HG02981 (cell line): ENCODE measurements at regions not wholly inside any gene's neighbourhood (a gene's known extent, or its start where the extent isn't known, plus 50 kb on each side); places are given as distances from the start of the nearest gene placed in this dataset.
"Not testable (repeated sequence)": the region's sequence is repeated elsewhere in the genome, so short reads cannot be mapped to it uniquely, and the experiment has no call there.

Experiments used
- ATAC-seq: cut with Tn5 transposase; IDR thresholded peaks from one replicate; pipeline ENCODE4 v1.9.1; 2021; ENCODE audit warnings: mild to moderate bottlenecking, moderate library complexity; ENCODE audit not compliant: unreplicated experiment

DNA sequence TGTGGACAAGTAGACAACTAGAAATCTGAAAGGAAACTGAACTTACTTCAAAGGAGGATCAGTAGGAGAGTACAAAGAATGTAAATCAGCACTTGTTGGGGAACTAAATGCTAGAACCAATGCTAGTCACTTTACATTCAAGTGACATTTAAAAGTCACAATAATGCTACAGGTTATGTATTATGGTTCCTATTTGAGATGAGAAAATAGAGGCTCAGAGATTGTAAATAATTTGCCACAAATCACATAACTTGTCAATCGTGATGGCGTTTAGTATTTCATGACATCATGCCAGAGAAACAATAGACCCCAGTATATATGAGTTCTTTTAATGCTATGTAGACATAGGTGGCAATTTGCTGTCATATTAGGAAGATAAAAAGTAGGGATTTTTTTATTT is 467.8 kb upstream of the CBLB start:
- no peak for ATAC-seq

DNA sequence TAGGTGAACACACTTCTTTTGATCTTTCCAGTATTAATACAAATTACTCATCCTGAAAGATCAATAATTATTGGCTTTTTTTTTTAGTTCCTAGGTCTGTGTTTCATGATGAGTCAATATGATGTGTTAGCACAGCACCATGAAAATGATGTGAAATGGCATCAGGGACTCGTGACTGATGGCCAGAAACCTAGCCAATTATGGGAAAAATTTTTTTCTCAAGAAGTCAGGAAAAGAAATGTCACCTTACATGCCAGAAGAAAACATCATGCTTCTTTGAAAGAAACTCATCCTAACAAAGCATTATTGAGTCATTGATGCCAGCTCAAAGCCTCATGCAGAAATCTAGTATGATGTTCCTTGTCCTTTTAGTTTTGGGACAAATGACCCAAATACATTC is 468.3 kb upstream of the CBLB start:
- ATAC-seq, result no peak

DNA sequence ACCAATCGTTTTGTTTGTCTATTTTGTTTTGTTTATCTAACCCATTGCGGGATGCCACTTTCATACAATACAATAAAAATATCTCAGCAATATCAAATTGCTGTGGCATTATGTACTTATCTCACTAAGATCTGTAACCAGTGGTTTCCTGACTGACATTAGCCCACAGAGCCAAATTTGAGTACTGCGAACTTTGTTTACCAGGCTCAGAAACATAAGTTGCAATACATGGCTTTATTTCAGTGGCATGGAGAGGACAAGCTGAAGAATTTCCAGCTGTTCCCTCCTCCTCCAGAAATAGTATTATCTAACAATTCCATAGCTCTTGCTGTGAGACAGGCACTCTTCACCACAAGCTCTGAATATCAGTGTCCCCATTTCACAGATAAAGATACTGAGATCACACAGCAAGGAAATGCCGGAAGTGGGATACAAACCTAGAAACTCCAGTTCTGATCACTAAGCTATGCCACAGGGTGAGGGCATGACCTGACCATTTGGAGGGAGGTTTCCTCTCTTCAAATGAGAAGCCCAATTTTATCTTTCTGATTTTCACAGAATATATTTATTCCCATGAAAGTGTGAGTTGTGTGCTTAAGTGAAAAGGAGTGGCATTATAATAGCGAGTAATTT is 469.9 kb upstream of the CBLB start:
- no peak for ATAC-seq

DNA sequence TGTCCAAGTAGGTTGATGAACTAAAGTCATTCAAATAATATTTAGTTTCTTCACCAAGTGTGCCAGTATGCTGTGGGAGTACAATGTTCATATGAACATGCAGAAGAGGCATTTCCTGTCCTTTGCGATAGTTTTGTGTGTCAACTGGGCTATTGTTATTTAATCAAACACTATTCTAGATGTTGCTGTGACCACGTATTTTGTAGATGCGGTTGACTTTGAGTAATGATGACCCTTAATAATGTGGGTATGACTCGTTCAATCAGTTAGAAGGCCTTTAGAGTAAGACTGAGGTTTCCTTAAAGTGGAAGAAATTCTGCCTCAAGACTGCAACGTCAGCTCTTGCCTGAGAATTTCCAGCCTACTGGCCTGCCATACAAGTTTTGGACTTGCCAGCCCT is 470.7 kb upstream of the CBLB start:
- no peak for ATAC-seq

DNA sequence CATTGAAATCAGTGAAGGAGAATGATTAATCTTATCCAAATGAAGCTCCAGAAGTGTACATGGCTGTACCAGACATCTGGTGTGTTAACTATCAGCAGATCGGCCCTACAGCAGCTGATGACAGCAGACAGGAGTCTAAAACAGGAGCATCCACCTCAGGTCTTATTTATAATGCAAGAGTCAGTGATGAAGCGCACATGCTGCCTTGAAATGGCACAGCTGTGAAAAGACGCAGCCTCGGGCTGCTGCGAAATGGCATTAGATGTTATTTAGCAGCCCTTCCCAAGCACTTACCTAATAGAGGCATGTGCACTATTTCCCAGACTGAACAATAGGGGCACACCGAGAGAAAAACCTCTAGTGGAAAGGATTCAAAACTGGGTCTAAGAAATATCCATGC is 472.3 kb upstream of the CBLB start:
- ATAC-seq, result no peak

DNA sequence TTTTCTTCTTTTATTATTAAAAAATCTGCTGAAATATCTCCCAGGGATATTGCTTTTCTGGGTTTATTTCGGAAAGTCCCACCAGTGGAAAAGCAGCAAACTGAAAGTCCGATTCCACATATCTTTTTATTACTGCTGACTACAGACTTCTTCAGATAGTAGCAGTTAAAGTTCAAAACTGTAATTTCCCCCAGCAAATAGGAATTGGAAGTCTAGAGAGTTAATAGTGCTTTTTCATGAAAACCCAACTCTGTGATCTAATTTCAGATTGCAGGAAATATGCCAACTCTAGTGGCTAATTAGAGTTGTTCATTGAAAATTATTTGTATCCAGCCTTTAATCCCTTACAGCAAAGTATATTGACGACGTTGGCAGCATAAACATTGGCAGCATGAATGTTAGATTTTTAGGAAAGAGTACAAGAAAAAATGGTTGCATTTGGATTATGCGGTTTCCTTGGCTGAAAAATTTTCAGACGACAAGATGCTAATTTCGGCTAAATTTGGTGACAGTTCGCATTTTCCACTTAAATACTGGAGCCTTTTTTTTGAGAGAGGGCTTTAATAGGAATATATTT is 472.9 kb upstream of the CBLB start:
- ATAC-seq, result no peak

DNA sequence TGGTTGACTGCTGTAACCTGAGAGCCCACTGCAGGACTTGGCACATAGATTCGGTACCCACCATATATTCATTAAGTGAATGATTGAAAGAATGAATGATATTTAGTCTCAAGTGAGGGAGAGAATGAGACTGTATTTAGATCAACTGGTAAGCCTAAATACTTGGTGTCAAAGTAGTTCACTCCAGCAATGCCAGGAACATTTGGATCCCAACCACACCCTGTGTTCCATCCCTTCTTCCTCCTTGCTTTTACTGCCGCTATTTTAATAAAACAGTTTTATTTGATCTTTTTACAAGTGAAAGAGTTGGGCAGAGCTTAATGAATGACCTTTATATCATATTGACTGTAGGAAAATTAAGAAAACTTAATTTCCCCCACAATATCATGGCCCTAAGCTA is 473.6 kb upstream of the CBLB start:
- ATAC-seq, result no peak

DNA sequence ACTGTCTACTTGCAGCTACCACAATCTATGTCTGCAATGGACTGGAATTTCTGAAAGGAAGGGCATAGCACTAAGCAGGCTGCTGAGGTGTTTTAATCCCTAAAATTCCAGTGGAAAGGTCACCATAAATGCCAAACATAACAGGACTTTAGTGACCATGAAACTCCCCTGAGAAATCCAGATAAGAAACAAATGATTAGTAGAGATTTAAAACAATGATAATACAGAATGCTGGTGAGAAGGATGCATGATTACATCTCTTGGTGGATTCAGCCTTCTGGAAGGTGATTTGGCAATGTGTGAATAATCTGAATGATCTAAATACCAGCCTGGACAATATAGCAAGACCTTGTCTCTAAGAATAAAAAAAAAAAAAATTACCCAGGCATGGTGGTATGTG is 475.0 kb upstream of the CBLB start:
- no peak for ATAC-seq

DNA sequence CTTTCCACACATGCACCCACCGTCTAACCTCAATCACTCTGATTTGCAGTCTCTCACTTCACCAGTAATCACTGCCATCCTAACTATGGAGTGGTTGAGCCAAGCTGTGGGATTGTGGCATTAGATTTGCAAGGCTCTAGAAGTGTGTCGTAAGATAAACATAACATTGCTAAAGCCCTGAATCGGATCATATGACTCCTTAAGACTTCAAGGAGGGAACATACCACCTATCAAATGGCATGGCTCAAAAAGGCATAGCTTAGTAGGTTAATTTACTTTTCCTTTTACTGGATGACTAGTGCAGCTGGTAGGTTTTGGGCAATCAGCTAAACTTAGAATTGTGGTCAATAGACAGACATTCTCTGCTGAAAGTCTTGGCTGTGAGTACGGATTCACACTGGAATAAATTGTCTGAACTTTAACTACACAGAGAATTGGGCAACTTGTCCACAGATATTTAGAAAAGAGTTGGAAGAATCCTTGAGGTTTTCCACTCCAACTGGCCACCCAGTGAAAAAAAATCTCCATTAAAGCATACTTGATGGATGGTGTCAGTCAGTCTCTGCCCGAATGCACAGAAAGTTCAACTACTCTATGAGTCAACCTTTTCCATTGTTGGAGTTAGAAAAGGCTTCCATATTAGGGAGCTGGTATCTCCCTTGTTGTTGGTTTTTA is 476.7 kb upstream of the CBLB start:
- ATAC-seq, result no peak

DNA sequence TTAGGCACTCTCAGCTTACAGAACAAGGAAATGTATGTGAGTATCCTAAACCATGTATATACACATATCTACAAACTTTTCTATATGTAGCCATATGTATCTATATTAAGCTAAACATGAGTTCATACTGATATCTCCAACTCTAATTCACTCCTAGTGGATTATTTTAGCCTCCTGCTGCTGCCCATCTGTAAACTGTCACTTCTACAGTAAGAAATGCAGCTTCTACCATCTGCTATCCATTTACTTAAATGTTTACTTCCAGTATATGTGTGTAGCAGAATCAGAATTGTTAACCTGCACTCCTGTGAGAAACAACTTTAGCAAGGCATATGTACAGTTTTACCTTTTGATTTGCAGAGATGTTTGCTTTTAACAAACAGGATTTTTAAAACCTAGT is 478.5 kb upstream of the CBLB start:
- ATAC-seq, result no peak

DNA sequence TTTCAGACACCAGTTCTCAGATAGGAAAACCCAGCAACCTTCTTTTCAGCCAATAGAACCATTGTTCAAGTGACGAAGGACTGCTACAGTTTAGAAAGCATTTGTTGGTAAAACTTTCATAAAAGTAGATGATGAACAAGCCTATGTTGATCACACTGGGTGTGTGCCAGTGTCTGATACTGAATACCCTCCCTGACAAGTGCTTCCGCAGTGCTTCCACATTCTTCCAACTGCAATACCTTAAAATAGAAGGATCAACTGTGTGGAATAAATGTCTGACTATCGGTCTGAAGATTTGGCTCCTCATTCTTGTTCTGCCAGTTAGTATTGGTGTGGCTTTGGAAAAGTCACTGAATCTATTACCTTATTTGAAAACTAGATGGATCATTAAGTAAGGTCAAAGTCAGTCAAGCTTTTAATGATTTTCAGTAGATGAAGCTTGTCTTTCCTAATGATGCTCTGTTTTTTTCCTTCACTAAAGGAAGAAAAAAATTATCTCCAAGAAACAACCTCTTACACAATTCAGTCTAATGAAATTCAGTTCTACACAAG is 479.4 kb upstream of the CBLB start:
- no peak for ATAC-seq

DNA sequence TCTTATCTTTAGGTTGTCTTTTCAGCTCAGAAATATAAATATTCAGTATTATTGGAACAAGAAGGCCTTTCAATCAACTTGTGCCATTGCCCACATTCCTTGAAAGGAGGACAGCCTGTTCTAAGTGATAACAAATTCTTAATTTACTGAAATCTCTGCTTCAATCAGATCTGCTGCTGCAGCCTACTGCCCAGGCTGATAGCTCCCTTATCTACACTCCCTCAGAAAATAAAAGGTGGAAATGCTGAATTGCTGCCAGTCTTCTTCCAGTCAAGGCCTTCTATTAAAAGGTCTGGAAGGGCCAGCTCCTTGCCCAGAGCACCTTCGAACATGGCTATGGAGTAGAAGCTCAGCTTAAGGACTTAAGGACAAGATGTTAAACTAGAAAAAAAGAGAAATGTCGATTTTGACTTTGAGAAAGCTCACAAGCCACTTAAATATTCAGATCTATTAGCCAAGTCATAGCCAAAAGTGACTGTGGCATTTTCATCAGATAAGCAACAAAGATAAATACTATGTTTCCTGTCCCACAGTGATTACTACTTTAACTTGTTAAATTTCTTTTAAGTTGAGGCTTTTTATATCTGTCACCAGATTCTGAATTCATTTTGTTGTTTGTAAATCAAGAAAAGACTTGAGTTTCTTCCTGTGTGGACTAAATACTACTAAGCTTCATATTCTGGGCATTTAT is 480.5 kb upstream of the CBLB start:
- ATAC-seq, result no peak

DNA sequence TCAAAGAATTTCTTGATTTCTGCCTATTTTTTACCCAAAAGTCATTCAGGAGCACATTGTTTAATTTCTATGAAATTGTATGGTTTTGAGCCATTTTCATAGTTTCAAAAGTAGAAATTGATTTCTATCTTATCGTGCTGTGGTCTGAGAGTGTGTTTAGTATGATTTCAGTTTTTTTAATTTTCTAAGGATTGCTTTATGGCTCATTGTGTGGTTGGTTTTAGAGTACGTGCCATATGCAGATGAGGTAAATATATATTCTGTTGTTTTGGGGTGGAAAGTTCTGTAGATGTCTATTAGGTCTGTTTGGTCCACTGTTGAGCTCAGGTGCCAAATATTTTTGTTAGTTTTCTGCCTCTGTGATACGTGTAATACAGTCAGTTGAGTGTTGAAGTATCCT is 487.1 kb upstream of the CBLB start:
- no peak for ATAC-seq

DNA sequence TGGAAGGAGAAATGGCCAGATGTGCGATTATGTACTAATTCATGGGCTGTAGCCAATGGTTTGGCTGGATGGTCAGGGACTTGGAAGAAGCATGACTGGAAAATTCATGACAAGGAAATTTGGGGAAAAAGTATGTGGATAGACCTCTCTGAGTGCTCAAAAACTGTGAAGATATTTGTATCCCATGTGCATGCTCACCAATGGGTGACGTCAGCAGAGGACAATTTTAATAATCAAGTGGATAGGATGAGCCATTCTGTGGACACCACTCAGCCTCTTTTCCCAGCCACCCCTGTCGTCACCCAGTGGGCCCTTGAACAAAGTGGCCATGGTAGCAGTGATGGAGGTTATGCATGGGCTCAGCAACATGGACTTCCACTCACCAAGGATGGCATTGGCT is 490.9 kb upstream of the CBLB start:
- no peak for ATAC-seq

DNA sequence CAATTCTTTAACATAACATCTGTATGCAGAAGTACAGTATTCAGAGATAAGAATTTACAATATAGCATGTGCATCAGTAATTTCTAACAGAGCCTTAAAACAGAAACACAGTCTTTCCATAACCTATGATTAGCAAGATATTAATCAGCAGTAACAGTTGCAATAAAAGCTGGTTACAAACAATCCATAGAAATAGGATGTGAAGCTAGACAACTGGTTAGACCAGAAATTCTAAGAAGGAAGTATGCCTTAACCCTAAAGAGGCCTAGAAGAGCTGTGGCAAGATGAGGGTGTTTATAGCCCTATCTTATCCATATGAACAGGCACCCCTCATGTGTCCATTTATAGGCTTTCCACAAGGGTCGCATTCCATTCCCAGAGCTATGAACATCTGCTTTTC is 492.1 kb upstream of the CBLB start:
- ATAC-seq, result not testable (repeated sequence)

DNA sequence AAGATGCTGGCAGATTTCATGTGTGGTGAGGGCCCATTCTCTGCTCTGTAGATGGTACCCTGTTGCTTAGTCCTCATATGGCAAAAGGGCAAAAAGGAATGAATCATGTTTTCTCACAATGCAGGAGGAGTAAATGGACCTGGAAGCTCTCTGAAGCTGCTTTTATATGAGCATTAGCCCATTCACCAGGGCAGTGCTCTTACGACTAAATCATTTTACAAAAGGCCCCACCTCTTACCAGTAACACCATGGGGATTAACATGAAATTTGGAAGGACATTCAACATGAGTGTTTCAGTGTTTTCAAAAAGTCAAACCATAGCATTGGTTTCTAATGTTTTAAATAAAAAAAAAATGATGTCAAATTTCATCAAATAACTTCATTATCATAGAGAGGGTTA is 495.7 kb upstream of the CBLB start:
- ATAC-seq, result no peak

DNA sequence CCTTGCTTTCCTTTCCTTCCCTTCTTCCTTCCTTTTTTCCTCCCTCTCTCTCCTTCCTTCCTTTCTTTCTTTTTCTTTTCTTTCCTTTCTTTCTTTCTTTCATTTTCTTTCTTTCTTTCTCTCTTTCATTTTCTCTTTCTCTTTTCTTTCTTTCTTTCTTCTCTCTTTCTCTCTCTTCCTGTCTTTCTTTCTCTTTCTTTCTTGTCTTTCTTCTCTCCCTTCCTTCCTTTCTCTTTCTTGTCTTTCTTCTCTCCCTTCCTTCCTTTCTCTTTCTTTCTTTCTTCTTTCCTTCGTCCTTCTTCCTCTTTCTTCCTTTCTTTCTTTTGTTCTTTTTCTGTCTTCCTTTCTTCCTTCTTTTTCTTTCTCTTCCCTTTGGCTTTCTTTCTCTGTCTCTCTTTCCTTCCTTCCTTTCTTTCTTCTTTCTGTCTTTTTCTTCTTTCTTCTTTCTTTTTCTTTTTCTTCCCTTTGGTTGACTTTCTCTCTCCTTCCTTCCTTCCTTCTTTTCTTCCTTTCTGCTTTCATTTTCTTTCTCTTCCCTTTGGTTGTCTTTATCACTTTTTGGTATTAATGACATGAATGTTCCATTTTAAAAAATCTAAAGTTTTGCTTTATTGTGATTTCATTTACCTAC is 496.4 kb upstream of the CBLB start:
- ATAC-seq, result no peak

DNA sequence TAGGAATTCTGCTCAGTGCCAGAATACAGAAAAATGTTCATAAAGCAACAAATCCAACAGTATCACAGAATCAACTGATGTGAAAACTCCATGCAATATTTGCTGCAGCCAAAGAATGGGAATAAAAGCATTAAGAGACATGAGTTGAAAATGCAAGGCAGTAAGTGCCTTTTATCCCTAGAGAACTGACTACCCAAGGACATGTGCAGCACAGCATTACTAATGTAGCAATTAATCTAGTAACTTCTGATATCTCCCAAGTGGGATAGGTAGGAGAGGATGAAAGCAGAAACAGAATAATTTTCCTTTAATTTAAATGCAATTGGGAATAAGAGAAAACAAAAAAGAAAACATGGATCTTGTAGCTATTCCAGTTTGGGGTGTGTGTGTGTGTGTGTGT is 497.5 kb upstream of the CBLB start:
- no peak for ATAC-seq

DNA sequence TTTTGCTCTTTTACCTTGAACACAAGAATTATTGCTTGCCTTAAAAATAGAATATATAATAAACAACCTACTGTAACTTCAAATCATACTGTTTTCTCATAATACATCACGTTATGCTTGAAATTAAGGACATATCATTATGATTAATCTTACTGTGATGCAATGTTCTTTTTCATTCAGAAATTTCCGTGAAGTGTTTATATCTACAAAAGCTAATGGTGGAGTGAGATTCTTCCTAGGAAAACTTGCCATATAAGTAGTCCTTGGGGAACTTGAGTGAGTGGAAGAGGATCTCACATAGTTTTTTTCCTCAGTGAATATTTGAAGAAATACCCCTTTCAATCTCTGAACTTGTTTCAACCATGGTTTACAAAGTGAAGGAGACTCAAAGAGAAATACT is 498.7 kb upstream of the CBLB start:
- no peak for ATAC-seq

DNA sequence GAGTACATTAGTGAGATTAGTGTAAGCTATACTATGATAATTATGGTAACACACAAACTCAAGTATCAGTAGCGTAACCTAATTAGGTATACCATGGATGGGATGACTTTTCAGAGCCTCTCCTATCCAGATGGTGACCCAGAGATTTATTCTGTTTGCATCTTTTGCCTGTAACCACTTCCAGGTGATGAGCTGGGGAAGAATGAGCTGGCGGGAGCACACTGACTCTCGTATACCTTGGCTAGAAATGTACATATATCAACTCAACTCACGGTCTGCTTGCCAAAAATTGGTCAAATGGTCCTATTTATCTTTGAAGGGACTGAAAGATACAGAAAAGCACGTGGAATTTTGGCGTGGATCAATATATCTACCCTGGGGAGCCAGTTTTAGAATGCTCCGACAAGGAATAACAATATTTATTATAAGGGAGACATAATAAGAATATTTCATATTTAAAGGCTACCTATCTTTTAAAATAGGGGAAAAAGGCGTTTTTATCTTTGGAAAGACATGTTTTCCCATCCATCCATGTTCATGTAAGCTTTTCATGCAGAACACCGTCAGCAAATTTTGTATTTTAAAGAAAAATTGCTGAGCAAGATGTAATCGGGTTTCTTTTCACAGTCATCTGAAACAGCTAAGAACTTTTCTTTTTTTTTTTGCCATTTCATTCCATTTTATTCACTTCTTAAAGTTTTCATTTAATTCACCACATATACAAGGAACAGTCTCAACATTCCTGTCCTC is 502.6 kb upstream of the CBLB start:
- no peak for ATAC-seq
